ENCODE measurements at regions not wholly inside any gene's neighbourhood (a gene's known extent, or its start where the extent isn't known, plus 50 kb on each side); places are given as distances from the start of the nearest gene placed in this dataset.

DNA sequence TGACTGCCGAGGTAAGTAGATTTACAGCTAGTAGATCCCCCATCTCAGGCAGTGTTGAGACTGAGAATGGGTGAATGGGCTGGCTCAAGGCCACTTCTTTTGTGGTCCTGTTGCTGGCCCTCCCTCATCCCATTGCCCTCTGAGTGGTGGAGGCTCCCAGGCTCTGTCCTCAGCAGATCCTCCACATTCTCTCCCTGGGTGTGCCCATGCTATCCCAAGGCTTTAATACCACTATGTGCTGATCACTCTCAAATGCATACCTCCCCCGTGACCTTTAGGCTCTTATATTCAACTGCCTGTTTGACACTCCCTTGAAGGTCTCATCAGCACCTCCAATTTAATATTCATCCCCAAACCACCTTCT lies 271.8 kb downstream of the GLI2 start:
- DNase-seq (ENCODE audit: low spot score in 2 of 2, unreplicated experiment in 2 of 2) = no peak
- Mint-ChIP-seq H3K36me3 (peaks cover 3% of the 10 kb centered on the region), H3K27me3 (ENCODE audit: low read depth) (peaks cover 3% of the 10 kb centered on the region), H3K27ac (no peak overlapping the region), H3K9me3 (peaks cover 25% of the 10 kb centered on the region), H3K4me3 (no peak overlapping the region), H3K4me1 (no peaks in the 10 kb centered on the region)
- TF ChIP-seq, protein P1, sequence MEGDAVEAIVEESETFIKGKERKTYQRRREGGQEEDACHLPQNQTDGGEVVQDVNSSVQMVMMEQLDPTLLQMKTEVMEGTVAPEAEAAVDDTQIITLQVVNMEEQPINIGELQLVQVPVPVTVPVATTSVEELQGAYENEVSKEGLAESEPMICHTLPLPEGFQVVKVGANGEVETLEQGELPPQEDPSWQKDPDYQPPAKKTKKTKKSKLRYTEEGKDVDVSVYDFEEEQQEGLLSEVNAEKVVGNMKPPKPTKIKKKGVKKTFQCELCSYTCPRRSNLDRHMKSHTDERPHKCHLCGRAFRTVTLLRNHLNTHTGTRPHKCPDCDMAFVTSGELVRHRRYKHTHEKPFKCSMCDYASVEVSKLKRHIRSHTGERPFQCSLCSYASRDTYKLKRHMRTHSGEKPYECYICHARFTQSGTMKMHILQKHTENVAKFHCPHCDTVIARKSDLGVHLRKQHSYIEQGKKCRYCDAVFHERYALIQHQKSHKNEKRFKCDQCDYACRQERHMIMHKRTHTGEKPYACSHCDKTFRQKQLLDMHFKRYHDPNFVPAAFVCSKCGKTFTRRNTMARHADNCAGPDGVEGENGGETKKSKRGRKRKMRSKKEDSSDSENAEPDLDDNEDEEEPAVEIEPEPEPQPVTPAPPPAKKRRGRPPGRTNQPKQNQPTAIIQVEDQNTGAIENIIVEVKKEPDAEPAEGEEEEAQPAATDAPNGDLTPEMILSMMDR (IDR thresholded peaks at IDR 0.05; ENCODE audit: unreplicated experiment) = no peak

DNA sequence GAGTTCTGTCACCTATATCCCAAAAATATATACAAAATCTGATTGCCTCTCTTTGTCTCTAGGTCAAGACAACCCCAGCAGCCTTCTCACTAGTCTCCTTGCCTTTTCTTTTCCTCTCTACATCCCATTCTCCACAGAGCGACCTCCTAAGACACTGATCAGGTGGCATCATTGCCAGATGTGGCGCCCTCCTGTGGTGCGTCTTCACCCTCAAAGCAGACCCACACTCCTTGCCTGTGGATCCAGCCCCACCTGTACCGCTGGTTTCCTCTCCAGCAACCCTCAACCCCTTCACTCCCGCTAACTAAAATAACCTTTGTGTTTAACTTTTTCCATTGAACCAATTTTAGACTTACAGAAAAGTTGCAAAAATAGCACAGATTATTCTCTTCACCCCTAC lies 273.3 kb downstream of the GLI2 start:
- H3K4me3 Mint-ChIP-seq = no peak overlapping the region
- peaks cover 36% of the 10 kb centered on the region for H3K9me3 Mint-ChIP-seq
- no peak for DNase-seq (ENCODE audit: low spot score in 2 of 2, unreplicated experiment in 2 of 2)
- H3K27me3 Mint-ChIP-seq (ENCODE audit: low read depth) = peaks cover 5% of the 10 kb centered on the region
- H3K27ac Mint-ChIP-seq = no peak overlapping the region
- peaks cover 3% of the 10 kb centered on the region for H3K36me3 Mint-ChIP-seq
- no peaks in the 10 kb centered on the region for H3K4me1 Mint-ChIP-seq
- TF ChIP-seq, protein P1 (IDR thresholded peaks at IDR 0.05; ENCODE audit: unreplicated experiment) = no peak

DNA sequence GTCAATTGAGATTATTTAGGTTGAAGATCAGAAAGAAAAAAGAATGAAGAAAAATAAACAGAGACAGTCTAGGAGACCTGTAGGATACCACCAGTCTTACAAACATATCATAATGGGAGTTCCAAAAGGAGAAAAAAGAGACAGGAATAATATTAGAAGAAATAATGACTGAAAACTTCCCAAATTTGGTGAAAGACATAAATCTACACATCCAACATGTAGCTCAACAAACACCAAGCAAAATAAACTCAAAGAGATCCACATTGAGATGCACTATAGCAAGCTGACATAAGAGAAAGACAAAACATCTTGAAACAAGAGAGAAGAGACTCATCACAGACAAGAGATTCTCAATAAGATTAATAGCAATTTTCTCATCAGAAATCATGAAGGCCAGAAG lies 274.0 kb downstream of the TFCP2L1 start:
- Mint-ChIP-seq H3K9me3 (peaks cover 38% of the 10 kb centered on the region), H3K36me3 (peaks cover 3% of the 10 kb centered on the region)

DNA sequence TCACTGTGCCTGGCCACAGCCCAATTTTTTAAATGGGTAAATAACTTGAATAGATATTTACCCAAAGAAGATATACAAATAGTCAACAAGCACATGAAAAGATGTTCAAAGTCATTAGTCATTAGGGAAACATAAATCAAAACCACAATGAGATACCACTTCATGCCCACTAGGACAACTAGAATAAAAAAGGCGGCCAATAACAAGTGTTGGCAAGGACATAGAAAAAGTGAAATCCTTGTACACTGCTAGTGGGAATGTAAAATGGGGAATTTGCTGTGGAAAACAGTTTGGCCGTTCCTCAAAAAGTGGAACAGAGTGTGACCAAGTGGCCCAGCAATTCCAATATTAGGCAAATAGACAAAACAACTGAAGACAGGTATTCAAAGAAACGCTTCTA lies 270.1 kb downstream of the TFCP2L1 start:
- Mint-ChIP-seq H3K27ac (no peak overlapping the region), H3K4me3 (no peak overlapping the region), H3K36me3 (peaks cover 3% of the 10 kb centered on the region), H3K4me1 (no peaks in the 10 kb centered on the region), H3K27me3 (ENCODE audit: low read depth) (peaks cover 2% of the 10 kb centered on the region), H3K9me3 (peaks cover 26% of the 10 kb centered on the region)
- no peak for DNase-seq (ENCODE audit: low spot score in 2 of 2, unreplicated experiment in 2 of 2)
- TF ChIP-seq, protein P1 (IDR thresholded peaks at IDR 0.05; ENCODE audit: unreplicated experiment) = no peak

More for the DNA sequence above, 274.0 kb downstream of the TFCP2L1 start:
- Mint-ChIP-seq H3K4me3 (no peak overlapping the region), H3K27ac (no peak overlapping the region), H3K27me3 (ENCODE audit: low read depth) (peaks cover 5% of the 10 kb centered on the region), H3K4me1 (no peaks in the 10 kb centered on the region)
- TF ChIP-seq, protein P1 (IDR thresholded peaks at IDR 0.05; ENCODE audit: unreplicated experiment) = no peak
- DNase-seq (ENCODE audit: low spot score in 2 of 2, unreplicated experiment in 2 of 2) = no peak

DNA sequence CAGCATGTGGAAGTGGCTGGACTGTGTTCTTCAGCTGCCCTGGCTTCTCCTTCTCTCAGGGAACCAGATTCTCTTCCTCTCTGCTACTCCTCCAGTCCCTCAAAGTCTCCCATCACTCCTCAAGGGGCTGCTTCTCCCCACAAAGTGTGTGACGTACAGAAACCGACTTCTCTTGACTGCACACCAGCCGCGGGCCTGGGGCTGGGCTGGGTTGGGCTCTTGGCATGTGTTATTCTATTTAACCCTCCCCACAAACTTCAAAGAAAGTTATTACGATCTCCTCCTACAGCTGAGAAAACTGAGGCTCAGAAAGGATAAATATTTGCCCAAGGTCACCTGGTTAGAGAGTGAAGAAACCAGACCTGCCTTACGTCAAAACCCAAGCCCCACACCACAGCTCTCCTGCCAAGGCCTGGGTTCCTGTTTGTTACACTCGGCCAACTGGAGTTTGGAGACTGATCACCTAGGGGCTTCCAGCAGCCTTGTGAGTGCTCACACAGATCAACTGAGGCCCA lies 269.0 kb downstream of the TFCP2L1 start:
- TF ChIP-seq, protein P1 (IDR thresholded peaks at IDR 0.05; ENCODE audit: unreplicated experiment) = no peak
- no peaks in the 10 kb centered on the region for H3K36me3 Mint-ChIP-seq
- H3K4me1 Mint-ChIP-seq = no peaks in the 10 kb centered on the region
- H3K4me3 Mint-ChIP-seq = no peak overlapping the region
- DNase-seq (ENCODE audit: low spot score in 2 of 2, unreplicated experiment in 2 of 2) = no peak
- H3K27ac Mint-ChIP-seq = no peak overlapping the region
- H3K9me3 Mint-ChIP-seq = peaks cover 15% of the 10 kb centered on the region
- H3K27me3 Mint-ChIP-seq (ENCODE audit: low read depth) = peaks cover 2% of the 10 kb centered on the region

DNA sequence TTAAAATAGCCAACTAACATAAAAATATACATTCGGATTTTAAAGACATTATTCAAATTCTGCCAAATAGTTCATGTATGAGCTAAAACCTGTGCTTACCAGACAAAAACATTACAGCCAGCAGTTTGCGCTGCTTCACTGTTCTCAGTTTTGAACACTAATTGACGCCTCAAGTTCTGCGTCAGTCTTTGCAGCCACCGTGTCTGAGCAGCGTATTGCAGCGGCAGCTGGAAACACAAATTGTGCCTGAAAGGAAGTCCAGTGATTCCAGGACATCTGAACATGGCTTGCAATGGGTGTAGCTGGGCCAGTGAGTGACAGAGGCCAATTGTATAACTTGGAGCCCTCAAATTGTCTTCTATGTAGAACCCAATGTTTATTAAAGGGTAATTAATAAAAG lies 267.6 kb downstream of the TFCP2L1 start:
- no peaks in the 10 kb centered on the region for H3K4me1 Mint-ChIP-seq
- no peak overlapping the region for H3K4me3 Mint-ChIP-seq
- H3K27me3 Mint-ChIP-seq (ENCODE audit: low read depth) = peaks cover 2% of the 10 kb centered on the region
- TF ChIP-seq, protein P1 (IDR thresholded peaks at IDR 0.05; ENCODE audit: unreplicated experiment) = no peak
- no peaks in the 10 kb centered on the region for H3K36me3 Mint-ChIP-seq
- H3K27ac Mint-ChIP-seq = no peak overlapping the region
- H3K9me3 Mint-ChIP-seq = peaks cover 12% of the 10 kb centered on the region
- DNase-seq (ENCODE audit: low spot score in 2 of 2, unreplicated experiment in 2 of 2) = no peak
